ENCODE measurements at regions not wholly inside any gene's neighbourhood (a gene's known extent, or its start where the extent isn't known, plus 50 kb on each side); places are given as distances from the start of the nearest gene placed in this dataset.

GRCh38 chr1:50268049-50268448 lies 155.2 kb downstream of the DMRTA2 start:
- 47% methylated on average over 3 of the region's 7 CpGs for WGBS (ENCODE audit: insufficient coverage)
- no peak overlapping the region for H3K27ac ChIP-seq (ENCODE audit: insufficient read depth in 1 of 2, low read depth in 1 of 2, low read length in 2 of 2, poor library complexity in 1 of 2, severe bottlenecking in 2 of 2)
- CTCF ChIA-PET = no interaction called here

GRCh38 chr1:50266509-50266908 lies 156.7 kb downstream of the DMRTA2 start:
- CTCF ChIA-PET = interaction anchor here (0.6 kb wide), 1 partner anchor 434 kb away, joined by 3 read pairs; no protein-coding TSS in a partner anchor
- Histone ChIP-seq H3K36me3 (ENCODE audit: control insufficient read depth in 4 of 4, insufficient read depth in 4 of 4, low read length in 3 of 4) (no peaks in the 10 kb centered on the region), H3K4me1 (ENCODE audit: control extremely low read depth in 1 of 4, control insufficient read depth in 4 of 4, insufficient read depth in 4 of 4, low read length in 3 of 4) (no peaks in the 10 kb centered on the region), H3K27ac (ENCODE audit: insufficient read depth in 1 of 2, low read depth in 1 of 2, low read length in 2 of 2, poor library complexity in 1 of 2, severe bottlenecking in 2 of 2) (no peak overlapping the region), H3K9me3 (ENCODE audit: control extremely low read depth in 1 of 5, control insufficient read depth in 4 of 5, insufficient read depth in 2 of 5, low read depth in 1 of 5, low read length in 4 of 5) (no peaks in the 10 kb centered on the region), H3K27me3 (replicated peaks in 2 of 5; ENCODE audit: control insufficient read depth in 4 of 5, insufficient read depth in 5 of 5, low read length in 4 of 5) (no peaks in the 10 kb centered on the region), H3K4me3 (ENCODE audit: control insufficient read depth in 1 of 7, extremely low read depth in 1 of 7, insufficient read depth in 4 of 7, low read depth in 2 of 7, low read length in 6 of 7) (no peak overlapping the region)
- POLR2A ChIA-PET = no interaction called here
- 71% methylated on average over 1 of the region's 3 CpGs for WGBS (ENCODE audit: insufficient coverage)
- peak in 1 of 3 donors; percentile 28 for DNase-seq

More at GRCh38 chr1:50268049-50268448, 155.2 kb downstream of the DMRTA2 start:
- Histone ChIP-seq H3K36me3 (ENCODE audit: control insufficient read depth in 4 of 4, insufficient read depth in 4 of 4, low read length in 3 of 4) (no peaks in the 10 kb centered on the region), H3K9me3 (ENCODE audit: control extremely low read depth in 1 of 5, control insufficient read depth in 4 of 5, insufficient read depth in 2 of 5, low read depth in 1 of 5, low read length in 4 of 5) (no peaks in the 10 kb centered on the region), H3K27me3 (replicated peaks in 2 of 5; ENCODE audit: control insufficient read depth in 4 of 5, insufficient read depth in 5 of 5, low read length in 4 of 5) (no peaks in the 10 kb centered on the region), H3K4me3 (ENCODE audit: control insufficient read depth in 1 of 7, extremely low read depth in 1 of 7, insufficient read depth in 4 of 7, low read depth in 2 of 7, low read length in 6 of 7) (no peak overlapping the region), H3K4me1 (ENCODE audit: control extremely low read depth in 1 of 4, control insufficient read depth in 4 of 4, insufficient read depth in 4 of 4, low read length in 3 of 4) (no peaks in the 10 kb centered on the region)
- POLR2A ChIA-PET = no interaction called here
- DNase-seq = peak; percentile 10 to 52 (median 48)

GRCh38 chr1:50265790-50266314 lies 157.1 kb downstream of the ELAVL4 start:
- ChIA-PET CTCF (no interaction called here), POLR2A (no interaction called here)
- Histone ChIP-seq H3K9me3 (ENCODE audit: control extremely low read depth in 1 of 5, control insufficient read depth in 4 of 5, insufficient read depth in 2 of 5, low read depth in 1 of 5, low read length in 4 of 5) (no peaks in the 10 kb centered on the region), H3K27me3 (replicated peaks in 2 of 5; ENCODE audit: control insufficient read depth in 4 of 5, insufficient read depth in 5 of 5, low read length in 4 of 5) (no peaks in the 10 kb centered on the region), H3K4me3 (ENCODE audit: control insufficient read depth in 1 of 7, extremely low read depth in 1 of 7, insufficient read depth in 4 of 7, low read depth in 2 of 7, low read length in 6 of 7) (no peak overlapping the region), H3K27ac (ENCODE audit: insufficient read depth in 1 of 2, low read depth in 1 of 2, low read length in 2 of 2, poor library complexity in 1 of 2, severe bottlenecking in 2 of 2) (no peak overlapping the region), H3K36me3 (ENCODE audit: control insufficient read depth in 4 of 4, insufficient read depth in 4 of 4, low read length in 3 of 4) (no peaks in the 10 kb centered on the region), H3K4me1 (ENCODE audit: control extremely low read depth in 1 of 4, control insufficient read depth in 4 of 4, insufficient read depth in 4 of 4, low read length in 3 of 4) (no peaks in the 10 kb centered on the region)
- DNase-seq = no peak
- 71% methylated on average over 1 of the region's 3 CpGs for WGBS (ENCODE audit: insufficient coverage)

GRCh38 chr1:50264590-50264989 lies 155.9 kb downstream of the ELAVL4 start:
- no peaks in the 10 kb centered on the region for H3K4me1 ChIP-seq (ENCODE audit: control extremely low read depth in 1 of 4, control insufficient read depth in 4 of 4, insufficient read depth in 4 of 4, low read length in 3 of 4)
- ChIA-PET POLR2A (no interaction called here), CTCF (no interaction called here)
- no peaks in the 10 kb centered on the region for H3K27me3 ChIP-seq (replicated peaks in 2 of 5; ENCODE audit: control insufficient read depth in 4 of 5, insufficient read depth in 5 of 5, low read length in 4 of 5)
- no peak for DNase-seq
- H3K4me3 ChIP-seq (ENCODE audit: control insufficient read depth in 1 of 7, extremely low read depth in 1 of 7, insufficient read depth in 4 of 7, low read depth in 2 of 7, low read length in 6 of 7) = no peak overlapping the region
- WGBS (ENCODE audit: insufficient coverage) = no CpG with 5 or more reads among the region's 1 CpG
- H3K27ac ChIP-seq (ENCODE audit: insufficient read depth in 1 of 2, low read depth in 1 of 2, low read length in 2 of 2, poor library complexity in 1 of 2, severe bottlenecking in 2 of 2) = no peak overlapping the region
- no peaks in the 10 kb centered on the region for H3K36me3 ChIP-seq (ENCODE audit: control insufficient read depth in 4 of 4, insufficient read depth in 4 of 4, low read length in 3 of 4)
- no peaks in the 10 kb centered on the region for H3K9me3 ChIP-seq (ENCODE audit: control extremely low read depth in 1 of 5, control insufficient read depth in 4 of 5, insufficient read depth in 2 of 5, low read depth in 1 of 5, low read length in 4 of 5)

GRCh38 chr1:50262436-50262835 lies 153.7 kb downstream of the ELAVL4 start:
- Histone ChIP-seq H3K36me3 (ENCODE audit: control insufficient read depth in 4 of 4, insufficient read depth in 4 of 4, low read length in 3 of 4) (no peaks in the 10 kb centered on the region), H3K27ac (ENCODE audit: insufficient read depth in 1 of 2, low read depth in 1 of 2, low read length in 2 of 2, poor library complexity in 1 of 2, severe bottlenecking in 2 of 2) (no peak overlapping the region), H3K27me3 (replicated peaks in 2 of 5; ENCODE audit: control insufficient read depth in 4 of 5, insufficient read depth in 5 of 5, low read length in 4 of 5) (no peaks in the 10 kb centered on the region), H3K9me3 (ENCODE audit: control extremely low read depth in 1 of 5, control insufficient read depth in 4 of 5, insufficient read depth in 2 of 5, low read depth in 1 of 5, low read length in 4 of 5) (no peaks in the 10 kb centered on the region), H3K4me3 (ENCODE audit: control insufficient read depth in 1 of 7, extremely low read depth in 1 of 7, insufficient read depth in 4 of 7, low read depth in 2 of 7, low read length in 6 of 7) (no peak overlapping the region), H3K4me1 (ENCODE audit: control extremely low read depth in 1 of 4, control insufficient read depth in 4 of 4, insufficient read depth in 4 of 4, low read length in 3 of 4) (no peaks in the 10 kb centered on the region)
- CTCF ChIA-PET = interaction anchor here (0.7 to 1.1 kb wide), 2 partner anchors 9 to 46 kb away, joined by 3 read pairs; no protein-coding TSS in a partner anchor
- POLR2A ChIA-PET = no interaction called here
- no peak for DNase-seq
- no CpG with 5 or more reads among the region's 1 CpG for WGBS (ENCODE audit: insufficient coverage)

GRCh38 chr1:50261951-50262350 lies 153.2 kb downstream of the ELAVL4 start:
- Histone ChIP-seq H3K27ac (ENCODE audit: insufficient read depth in 1 of 2, low read depth in 1 of 2, low read length in 2 of 2, poor library complexity in 1 of 2, severe bottlenecking in 2 of 2) (no peak overlapping the region), H3K27me3 (replicated peaks in 2 of 5; ENCODE audit: control insufficient read depth in 4 of 5, insufficient read depth in 5 of 5, low read length in 4 of 5) (no peaks in the 10 kb centered on the region), H3K9me3 (ENCODE audit: control extremely low read depth in 1 of 5, control insufficient read depth in 4 of 5, insufficient read depth in 2 of 5, low read depth in 1 of 5, low read length in 4 of 5) (no peaks in the 10 kb centered on the region), H3K4me3 (ENCODE audit: control insufficient read depth in 1 of 7, extremely low read depth in 1 of 7, insufficient read depth in 4 of 7, low read depth in 2 of 7, low read length in 6 of 7) (no peak overlapping the region), H3K36me3 (ENCODE audit: control insufficient read depth in 4 of 4, insufficient read depth in 4 of 4, low read length in 3 of 4) (no peaks in the 10 kb centered on the region), H3K4me1 (ENCODE audit: control extremely low read depth in 1 of 4, control insufficient read depth in 4 of 4, insufficient read depth in 4 of 4, low read length in 3 of 4) (no peaks in the 10 kb centered on the region)
- DNase-seq = no peak
- POLR2A ChIA-PET = no interaction called here
- WGBS (ENCODE audit: insufficient coverage) = 95% methylated on average over 3 of the region's 7 CpGs
- CTCF ChIA-PET = no interaction called here

- CTCF ChIA-PET = interaction anchor here (1.0 kb wide), 1 partner anchor 74 kb away, joined by 4 read pairs; no protein-coding TSS in a partner anchor
- POLR2A ChIA-PET = no interaction called here
- Histone ChIP-seq H3K9me3 (ENCODE audit: control extremely low read depth in 1 of 5, control insufficient read depth in 4 of 5, insufficient read depth in 2 of 5, low read depth in 1 of 5, low read length in 4 of 5) (no peaks in the 10 kb centered on the region), H3K4me3 (ENCODE audit: control insufficient read depth in 1 of 7, extremely low read depth in 1 of 7, insufficient read depth in 4 of 7, low read depth in 2 of 7, low read length in 6 of 7) (no peak overlapping the region), H3K27me3 (replicated peaks in 2 of 5; ENCODE audit: control insufficient read depth in 4 of 5, insufficient read depth in 5 of 5, low read length in 4 of 5) (peaks cover 0 to 4% (median 0%) of the 10 kb centered on the region in 5 experiments), H3K36me3 (ENCODE audit: control insufficient read depth in 4 of 4, insufficient read depth in 4 of 4, low read length in 3 of 4) (no peaks in the 10 kb centered on the region), H3K27ac (ENCODE audit: insufficient read depth in 1 of 2, low read depth in 1 of 2, low read length in 2 of 2, poor library complexity in 1 of 2, severe bottlenecking in 2 of 2) (no peak overlapping the region), H3K4me1 (ENCODE audit: control extremely low read depth in 1 of 4, control insufficient read depth in 4 of 4, insufficient read depth in 4 of 4, low read length in 3 of 4) (no peaks in the 10 kb centered on the region)
- 100% methylated on average over 1 of the region's 2 CpGs for WGBS (ENCODE audit: insufficient coverage)
- peak in 1 of 3 donors; percentile 6 for DNase-seq
These were observed 149.4 kb downstream of the ELAVL4 start for GRCh38 chr1:50257940-50258685.
